HepG2 (cell line): ENCODE measurements at regions not wholly inside any gene's neighbourhood (a gene's known extent, or its start where the extent isn't known, plus 50 kb on each side); places are given as distances from the start of the nearest gene placed in this dataset.

Experiments used
- CBX2 ChIP-seq, 2 experiments: fragments of 200-600 bp in 1 of 2; sonication (generic); formaldehyde crosslinking in 1 of 2; IDR thresholded peaks; 2 replicates each; pipeline versions ENCODE4 v1.7.0 to v1.8.1; 2018 to 2022; ENCODE audit warnings: low read depth in 2 of 2, low read length in 1 of 2, mild to moderate bottlenecking in 1 of 2, missing genetic modification reagents in 1 of 2
- CCAR2 ChIP-seq: fragments of 200-400 bp; formaldehyde crosslinking; optimal IDR thresholded peaks from 2 replicates; pipeline ENCODE3; 2018; ENCODE audit warnings: low read depth, mild to moderate bottlenecking, low read length, moderate library complexity
- EHMT2 ChIP-seq: fragments of 200-600 bp; sonication (generic); IDR thresholded peaks from 2 replicates; pipeline ENCODE4 v1.7.0; 2017; ENCODE audit warnings: antibody characterized with exemption, low read depth, low read length, borderline replicate concordance
- JUNB ChIP-seq: sonication (generic); formaldehyde crosslinking; IDR thresholded peaks from 2 replicates; pipeline ENCODE4 v1.8.0; 2022; ENCODE audit warnings: missing genetic modification reagents, mild to moderate bottlenecking, borderline replicate concordance
- ZBTB7A ChIP-seq: sonication (generic); formaldehyde crosslinking; IDR thresholded peaks from 2 replicates; pipeline ENCODE4 v1.8.0; 2022; ENCODE audit warnings: mild to moderate bottlenecking, missing genetic modification reagents
- ZZZ3 ChIP-seq: sonication (generic); formaldehyde crosslinking; IDR thresholded peaks from 2 replicates; pipeline ENCODE4 v1.4.0; 2020; ENCODE audit warnings: missing genetic modification reagents, mild to moderate bottlenecking, borderline replicate concordance
- TF ChIP-seq, protein P1 (sequence below): sonication (generic); formaldehyde crosslinking; IDR thresholded peaks from 2 replicates; pipeline ENCODE4 v1.4.0; 2020; ENCODE audit warnings: missing genetic modification reagents

DNA sequence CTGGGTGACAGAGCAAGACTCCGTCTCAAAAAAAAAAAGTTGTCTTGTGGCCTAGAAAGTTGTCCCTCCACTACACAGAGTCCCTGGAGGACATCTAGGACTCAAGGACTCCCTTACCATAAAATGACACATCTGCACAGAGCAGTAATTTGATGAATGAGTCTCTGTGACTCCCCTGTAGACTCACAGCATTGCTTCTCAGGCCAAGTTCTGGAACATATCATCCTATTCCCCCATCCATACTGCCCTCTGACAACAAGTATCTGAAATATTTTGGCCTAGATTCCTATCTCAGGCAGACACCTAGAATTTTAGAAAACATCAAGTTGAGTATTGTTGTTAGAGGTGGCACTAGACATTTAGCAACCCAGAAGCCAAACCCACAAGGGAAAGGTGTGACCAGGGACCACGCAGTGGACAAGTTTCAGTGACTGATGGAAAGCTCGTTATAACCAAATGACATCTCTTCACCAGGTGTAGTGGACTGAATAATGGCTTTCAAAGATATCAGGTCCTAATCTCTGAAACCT lies 97.9 kb upstream of the ATP8B1 start:
- TF ChIP-seq CCAR2 (no peak), ZBTB7A (CRISPR knock-in tag) (no peak), EHMT2 (no peak), CBX2 (IDR thresholded peaks at IDR 0.05; ENCODE audit: low read depth, low read length) (no peak), CBX2 (CRISPR knock-in tag; IDR thresholded peaks at IDR 0.05; ENCODE audit: low read depth) (no peak), JUNB (CRISPR knock-in tag) (no peak), ZZZ3 (CRISPR knock-in tag) (no peak)
- TF ChIP-seq, protein P1, sequence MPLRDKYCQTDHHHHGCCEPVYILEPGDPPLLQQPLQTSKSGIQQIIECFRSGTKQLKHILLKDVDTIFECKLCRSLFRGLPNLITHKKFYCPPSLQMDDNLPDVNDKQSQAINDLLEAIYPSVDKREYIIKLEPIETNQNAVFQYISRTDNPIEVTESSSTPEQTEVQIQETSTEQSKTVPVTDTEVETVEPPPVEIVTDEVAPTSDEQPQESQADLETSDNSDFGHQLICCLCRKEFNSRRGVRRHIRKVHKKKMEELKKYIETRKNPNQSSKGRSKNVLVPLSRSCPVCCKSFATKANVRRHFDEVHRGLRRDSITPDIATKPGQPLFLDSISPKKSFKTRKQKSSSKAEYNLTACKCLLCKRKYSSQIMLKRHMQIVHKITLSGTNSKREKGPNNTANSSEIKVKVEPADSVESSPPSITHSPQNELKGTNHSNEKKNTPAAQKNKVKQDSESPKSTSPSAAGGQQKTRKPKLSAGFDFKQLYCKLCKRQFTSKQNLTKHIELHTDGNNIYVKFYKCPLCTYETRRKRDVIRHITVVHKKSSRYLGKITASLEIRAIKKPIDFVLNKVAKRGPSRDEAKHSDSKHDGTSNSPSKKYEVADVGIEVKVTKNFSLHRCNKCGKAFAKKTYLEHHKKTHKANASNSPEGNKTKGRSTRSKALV (CRISPR knock-in tag): no peak
